HT-29 (cell line): ENCODE measurements at regions not wholly inside any gene's neighbourhood (a gene's known extent, or its start where the extent isn't known, plus 50 kb on each side); places are given as distances from the start of the nearest gene placed in this dataset.
"Not testable (repeated sequence)": the region's sequence is repeated elsewhere in the genome, so short reads cannot be mapped to it uniquely, and the experiment has no call there.

Experiments
- DNase-seq: peaks from one replicate; pipeline ENCODE4 v3.0.0-alpha.2; 2015; ENCODE audit warnings: low spot score

DNA sequence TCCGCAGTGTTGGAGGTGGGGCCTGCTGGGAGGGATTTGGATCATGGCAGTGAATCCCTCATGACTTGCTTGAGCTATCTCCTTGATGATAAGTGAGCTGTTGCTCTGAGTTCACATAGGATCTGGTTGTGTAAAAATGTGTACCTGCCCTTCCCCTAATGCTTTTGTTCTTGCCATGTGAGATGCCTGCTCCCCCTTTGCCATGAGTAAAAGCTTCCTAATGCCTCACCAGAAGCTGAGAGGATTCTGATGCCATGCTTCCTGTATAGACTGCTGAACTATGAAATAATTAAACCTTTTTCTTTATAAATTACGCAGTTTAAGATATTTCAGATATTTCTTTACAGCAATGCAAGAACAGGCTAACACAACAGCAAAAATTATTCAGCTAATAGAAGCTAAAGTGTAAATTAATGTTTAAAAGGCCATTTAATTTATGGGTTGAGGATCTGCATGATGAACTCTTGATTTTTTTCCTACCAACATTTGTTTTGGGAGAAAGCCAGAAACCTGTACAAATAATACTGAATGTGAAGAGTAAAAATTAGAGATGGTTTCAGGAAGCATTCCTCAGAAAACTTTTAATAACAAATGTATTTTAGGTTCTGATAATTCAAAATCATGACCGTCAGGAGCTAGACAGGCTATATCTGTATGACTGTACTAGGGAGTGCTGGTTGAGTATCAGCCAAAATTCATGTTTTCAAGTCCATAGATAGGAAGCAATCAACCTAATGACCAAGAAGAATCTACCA is 177.5 kb upstream of the GRIA4 start:
- no peak for DNase-seq

DNA sequence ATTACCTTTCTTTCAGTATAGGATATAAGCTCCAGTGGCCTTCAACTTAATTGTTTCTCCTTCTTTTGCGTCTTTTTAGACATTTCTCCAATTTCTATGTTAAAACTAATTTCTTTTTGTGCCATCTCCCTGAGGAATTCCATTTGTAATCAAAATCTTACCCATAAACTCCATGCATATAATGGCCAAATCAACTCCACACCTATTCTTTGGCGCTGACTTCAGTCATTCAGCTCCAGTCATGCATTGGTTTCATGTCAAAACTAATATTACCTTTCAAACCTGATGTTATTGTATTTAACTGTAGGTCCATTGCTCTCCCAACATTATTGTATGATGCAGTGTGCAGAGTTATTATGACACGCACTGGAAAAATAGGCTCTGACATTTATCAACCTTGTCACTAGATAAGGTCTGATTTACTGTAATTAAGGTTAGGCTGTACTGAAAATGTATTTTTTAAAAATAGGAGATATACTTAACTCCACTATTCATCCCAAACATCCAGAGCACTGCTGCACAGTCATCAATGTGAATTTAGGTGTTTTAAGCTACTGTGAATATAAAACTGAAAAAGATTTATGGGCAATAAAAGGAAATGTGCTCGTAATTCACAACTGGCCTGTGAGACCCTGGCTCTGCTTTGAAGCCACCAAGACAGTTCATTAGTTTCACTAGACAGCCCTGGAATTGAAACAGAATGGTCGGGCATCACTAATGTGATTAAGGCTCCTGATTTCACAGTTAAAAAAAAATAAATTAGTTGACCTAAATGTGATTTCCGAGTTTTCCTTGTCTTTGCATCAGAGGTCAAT is 180.6 kb upstream of the GRIA4 start:
- DNase-seq: no peak

- DNase-seq: no peak
These were observed 202.8 kb upstream of the GRIA4 start for GRCh38 chr11:105407101-105407500.

DNA sequence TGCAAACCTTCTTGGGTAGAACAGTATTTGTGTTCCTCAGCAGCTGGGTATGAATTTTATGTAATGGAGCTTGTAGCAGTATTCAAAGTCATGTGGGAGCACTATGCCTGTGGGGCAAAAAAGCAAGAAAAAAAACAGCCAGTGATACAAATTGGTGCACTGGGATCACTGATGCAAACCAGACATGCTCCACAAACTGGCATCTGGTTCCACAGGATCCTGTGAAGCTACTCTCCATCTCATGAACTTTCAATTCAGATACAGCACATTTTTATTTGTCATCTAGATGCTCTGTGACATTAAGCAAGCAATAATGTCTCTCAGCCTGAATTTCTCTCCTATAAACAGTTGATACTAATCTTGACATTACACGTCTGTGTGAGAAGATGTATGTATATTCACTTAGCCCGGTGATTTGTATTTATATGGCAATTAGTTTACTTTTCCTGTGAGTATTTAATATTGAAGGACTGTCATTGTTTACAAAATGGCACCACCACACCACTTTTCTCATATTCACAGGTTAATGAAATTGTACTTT is 208.5 kb upstream of the GRIA4 start:
- no peak for DNase-seq

GRCh38 chr11:105399511-105399910 is 210.4 kb upstream of the GRIA4 start:
- no peak for DNase-seq

- DNase-seq: no peak
These were observed 211.2 kb upstream of the GRIA4 start for GRCh38 chr11:105398636-105399035.

GRCh38 chr11:105393326-105393725 is 216.5 kb upstream of the GRIA4 start:
- no peak for DNase-seq

DNA sequence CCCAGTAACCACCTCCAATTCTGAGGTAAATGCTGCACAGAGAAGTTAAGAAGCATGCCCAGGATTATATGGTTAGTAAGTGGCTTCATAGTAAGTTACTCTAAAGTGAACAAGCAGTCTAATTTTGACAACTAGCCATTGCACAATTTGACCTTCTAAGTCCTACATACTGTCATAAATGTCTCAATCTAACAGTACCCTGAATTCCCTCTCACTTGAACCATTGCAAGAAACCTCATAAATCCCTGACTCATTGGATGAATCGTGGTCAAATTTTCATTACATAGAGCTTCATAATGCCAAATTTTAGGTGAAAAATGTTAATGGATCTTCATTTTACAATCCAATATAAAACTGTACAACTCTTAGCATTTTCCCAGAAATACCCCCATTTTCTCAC is 217.3 kb upstream of the GRIA4 start:
- no peak for DNase-seq

DNA sequence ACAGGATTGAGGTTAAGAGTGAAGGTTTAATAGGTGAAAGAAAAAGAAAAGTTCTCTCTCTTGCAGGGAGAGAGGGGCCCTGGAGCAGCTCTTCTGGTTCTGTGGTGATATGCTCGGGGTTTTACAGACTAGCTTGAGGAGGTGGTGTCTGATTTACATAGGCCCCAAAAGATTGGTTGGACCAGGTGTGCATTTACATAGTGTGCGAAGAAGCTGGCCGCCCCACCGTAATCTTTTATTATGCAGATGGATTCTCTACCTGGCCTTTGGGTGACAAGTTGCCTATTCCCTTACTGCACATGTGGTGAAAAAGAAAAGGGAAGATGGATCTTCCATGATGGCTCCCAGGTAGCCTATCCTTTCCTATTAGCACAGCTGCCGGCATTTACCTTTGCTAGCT is 219.9 kb upstream of the GRIA4 start:
- DNase-seq: no peak

DNA sequence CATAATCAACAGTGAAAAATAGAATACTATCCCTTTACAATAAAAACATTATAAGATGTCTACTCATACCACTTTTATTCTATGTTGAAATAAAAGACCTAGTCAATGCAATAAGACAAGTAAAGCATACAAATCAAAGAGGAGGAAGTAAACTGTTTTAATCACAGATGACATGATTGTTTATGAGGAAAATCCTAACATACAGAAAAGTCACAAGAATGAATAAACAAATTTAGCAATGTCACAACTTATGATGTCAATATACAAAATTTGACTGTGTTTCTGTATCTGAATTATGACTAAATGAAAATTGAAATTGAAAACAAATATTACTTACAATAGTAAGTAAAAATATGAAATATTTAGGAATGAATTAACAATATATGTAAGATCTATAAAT is 221.9 kb upstream of the GRIA4 start:
- no peak for DNase-seq

DNA sequence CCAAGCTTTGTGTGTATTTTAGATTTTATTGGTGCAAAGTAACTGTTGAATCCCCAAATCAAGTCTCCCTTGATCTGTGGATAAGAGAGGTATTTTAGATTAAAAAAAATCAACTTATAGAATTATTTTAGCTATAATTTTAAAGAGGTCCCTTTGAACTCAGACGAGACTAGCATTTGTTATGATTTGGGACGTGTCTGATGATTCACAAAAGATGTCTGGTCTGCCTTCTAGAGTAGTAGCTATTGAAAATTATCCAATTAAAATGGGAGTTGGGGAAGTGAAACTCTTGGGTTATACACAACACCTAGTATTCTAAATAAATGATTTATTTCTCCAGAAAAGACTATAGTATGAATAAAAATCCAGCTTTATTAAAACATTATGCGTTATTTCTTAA is 227.9 kb upstream of the GRIA4 start:
- no peak for DNase-seq

DNA sequence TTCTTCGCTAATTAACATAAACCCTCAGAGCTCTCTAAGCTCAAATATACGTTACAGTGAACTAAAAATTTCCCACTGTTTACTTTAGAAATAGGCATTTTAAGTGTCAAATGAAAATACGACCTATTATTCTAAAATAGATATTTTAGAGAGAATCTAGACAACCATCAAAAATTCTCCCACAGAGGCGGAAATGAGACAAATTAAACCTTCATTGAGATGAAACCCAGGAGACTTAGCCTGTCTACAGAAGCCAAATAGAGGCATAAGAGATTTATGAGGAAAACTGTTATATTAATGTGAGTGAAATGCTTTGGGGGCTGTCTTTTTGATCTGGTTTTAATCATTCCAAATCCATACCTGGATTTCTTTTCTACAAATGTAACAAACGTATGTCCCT is 232.0 kb upstream of the GRIA4 start:
- no peak for DNase-seq

GRCh38 chr11:105372206-105372605 is 232.6 kb upstream of the CARD18 start:
- no peak for DNase-seq

GRCh38 chr11:105371311-105371710 is 231.7 kb upstream of the CARD18 start:
- DNase-seq: no peak

- DNase-seq: no peak
These were observed 229.1 kb upstream of the CARD18 start for GRCh38 chr11:105368711-105369110.

DNA sequence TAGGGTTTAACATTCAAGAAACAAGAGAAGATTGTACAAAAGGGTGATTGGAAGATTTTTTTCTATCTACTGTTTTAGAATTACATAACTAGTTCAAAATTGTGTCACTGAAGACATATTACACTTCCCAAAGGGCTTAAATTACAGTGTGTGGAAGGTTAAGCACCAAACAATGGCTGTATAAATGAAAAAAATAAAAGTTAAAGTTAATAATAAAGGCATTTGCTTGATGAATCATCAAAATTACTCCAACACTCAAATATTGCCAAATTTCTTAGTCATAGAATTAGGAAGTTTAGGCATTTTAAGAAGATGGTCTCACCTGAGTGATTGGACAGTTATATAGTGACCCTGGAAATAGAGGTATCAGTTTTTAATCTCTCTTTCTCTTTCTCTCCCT is 227.6 kb upstream of the CARD18 start:
- no peak for DNase-seq

DNA sequence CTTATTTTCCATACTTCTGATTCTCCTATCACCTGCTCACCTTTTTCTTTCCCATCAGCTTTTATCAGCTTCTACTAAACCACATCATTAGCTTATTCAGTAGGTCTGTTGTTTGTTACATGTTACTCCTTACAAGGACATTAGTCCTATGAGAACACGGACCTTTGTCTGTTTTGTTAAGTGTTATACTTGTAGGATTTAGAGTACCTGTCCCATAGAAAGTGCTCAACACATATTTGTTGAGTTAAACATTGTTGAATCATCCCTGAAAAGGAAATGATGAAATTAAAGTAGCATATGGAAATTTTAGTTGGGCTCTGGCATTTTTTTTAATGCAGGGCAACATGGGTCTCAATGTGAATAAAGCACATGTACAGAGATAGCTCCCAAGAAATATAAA is 222.1 kb upstream of the CARD18 start:
- no peak for DNase-seq

- DNase-seq: no peak
These were observed 218.2 kb upstream of the CARD18 start for GRCh38 chr11:105357764-105358163.

- no peak for DNase-seq
These were observed 217.6 kb upstream of the CARD18 start for GRCh38 chr11:105357146-105357545.

DNA sequence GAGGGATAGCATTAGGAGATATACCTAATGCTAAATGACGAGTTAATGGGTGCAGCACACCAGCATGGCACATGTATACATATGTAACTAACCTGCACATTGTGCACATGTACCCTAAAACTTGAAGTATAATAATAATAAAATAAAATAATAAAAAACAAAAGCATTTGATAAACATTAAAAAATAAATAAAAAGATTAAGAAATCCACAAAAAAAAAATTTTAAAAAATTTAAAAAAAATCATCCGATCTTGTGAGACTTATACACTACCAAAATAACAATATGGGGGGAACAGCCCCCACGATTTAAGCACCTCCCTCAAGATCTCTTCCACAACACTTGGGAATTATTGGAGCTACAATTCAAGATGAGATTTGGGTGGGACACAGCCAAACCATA is 210.3 kb upstream of the CARD18 start:
- not testable (repeated sequence) for DNase-seq

DNA sequence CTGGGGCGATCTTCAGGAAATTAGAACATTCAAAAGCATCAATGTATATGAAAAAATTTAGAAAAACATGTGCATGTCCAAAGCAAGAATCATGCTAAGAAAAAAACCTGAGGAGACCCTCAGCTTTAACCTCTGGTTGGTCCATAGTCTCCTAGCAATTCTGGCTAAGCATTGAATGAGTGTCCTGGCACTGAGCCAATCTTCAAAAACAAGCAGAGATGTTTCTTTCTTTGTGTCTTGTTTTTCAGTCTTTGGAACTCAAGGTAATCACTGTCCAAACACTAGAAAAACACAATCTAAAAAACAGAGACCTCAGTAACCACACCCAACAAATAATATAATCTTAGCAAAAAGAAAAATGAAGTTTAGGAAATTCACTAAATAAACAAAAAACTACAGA is 205.4 kb upstream of the CARD18 start:
- DNase-seq: no peak

DNA sequence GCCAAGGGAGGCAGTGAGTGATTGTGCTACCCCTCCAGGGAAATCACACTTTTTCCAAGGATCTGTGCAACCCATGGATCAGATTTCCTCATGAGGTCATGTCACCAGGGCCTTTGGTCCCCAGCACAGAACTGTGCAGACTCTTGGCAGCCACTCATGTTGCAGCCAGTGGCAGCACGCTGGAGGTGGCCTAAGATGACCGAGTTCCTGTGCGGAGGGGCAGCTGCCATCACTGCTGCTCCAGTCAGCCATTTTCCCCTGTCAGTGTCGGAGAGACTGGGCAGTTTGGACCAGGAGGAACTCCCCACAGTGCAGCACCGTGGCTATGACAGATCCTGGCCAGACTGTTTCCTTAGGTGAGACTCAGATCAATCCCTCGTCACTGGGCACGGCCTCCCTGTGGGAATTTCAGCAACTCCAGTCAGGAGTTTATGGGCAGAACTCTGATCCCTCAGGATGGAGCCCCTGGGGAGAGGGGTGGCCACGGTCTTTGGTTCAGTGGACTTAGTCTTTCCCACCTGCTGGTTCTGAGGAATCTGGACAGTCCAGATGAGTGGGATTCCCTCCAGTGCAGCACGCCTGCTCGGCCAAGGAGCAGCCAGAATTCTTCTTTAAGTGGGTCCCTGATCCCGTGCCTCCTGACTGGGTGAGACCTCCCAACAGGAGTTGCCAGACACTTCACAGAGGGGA is 194.6 kb upstream of the CARD18 start:
- DNase-seq: no peak
